Astrocyte (in vitro differentiated cells and primary cell): ENCODE measurements at regions not wholly inside any gene's neighbourhood (a gene's known extent, or its start where the extent isn't known, plus 50 kb on each side); places are given as distances from the start of the nearest gene placed in this dataset.

Experiments used
- DNase-seq: peaks from one replicate; pipeline ENCODE4 v3.0.0-alpha.2; 2010; ENCODE audit warnings: low read depth
- FAIRE-seq: peaks from 2 replicates; lab custom pipeline; 2011; peaks lifted over from hg19 to GRCh38; lab: Jason Lieb, UNC
- H2AFZ ChIP-seq: 2 replicates; pipeline ENCODE4 v1.6.0; 2012; ENCODE audit warnings: low read depth, low read length, inconsistent platforms
- H3K27ac ChIP-seq: 2 replicates; pipeline ENCODE4 v1.5.1; 2011; ENCODE audit warnings: low read depth, low read length, inconsistent platforms
- H3K27me3 ChIP-seq: 2 replicates; pipeline ENCODE4 v1.6.0; 2011; ENCODE audit warnings: low read length, inconsistent platforms; ENCODE audit not compliant: insufficient read depth
- H3K36me3 ChIP-seq: 2 replicates; pipeline ENCODE4 v1.5.1; 2011; ENCODE audit warnings: low read length, inconsistent platforms; ENCODE audit not compliant: insufficient read depth
- H3K4me1 ChIP-seq: 2 replicates; pipeline ENCODE4 v1.5.1; 2011; ENCODE audit warnings: low read length, inconsistent platforms; ENCODE audit not compliant: insufficient read depth
- H3K4me2 ChIP-seq: 2 replicates; pipeline ENCODE4 v1.6.0; 2012; ENCODE audit warnings: low read length, inconsistent platforms
- H3K4me3 ChIP-seq: 2 replicates; pipeline ENCODE4 v1.5.1; 2011; ENCODE audit warnings: low read depth, mild to moderate bottlenecking, low read length, inconsistent platforms; ENCODE audit not compliant: insufficient read depth
- H3K79me2 ChIP-seq: 2 replicates; pipeline ENCODE4 v1.6.0; 2012; ENCODE audit warnings: mild to moderate bottlenecking, low read length, inconsistent platforms; ENCODE audit not compliant: insufficient read depth
- H3K9ac ChIP-seq: 2 replicates; pipeline ENCODE4 v1.6.0; 2012; ENCODE audit warnings: mild to moderate bottlenecking, low read length, inconsistent platforms
- H3K9me3 ChIP-seq: 2 replicates; pipeline ENCODE4 v1.5.1; 2012; ENCODE audit warnings: low read depth, mild to moderate bottlenecking, low read length, inconsistent platforms; ENCODE audit not compliant: insufficient read depth
- H4K20me1 ChIP-seq: 2 replicates; pipeline ENCODE4 v1.6.0; 2012; ENCODE audit warnings: low read length, inconsistent platforms; ENCODE audit not compliant: insufficient read depth
- H3K27ac Mint-ChIP-seq: one replicate; pipeline ENCODE4 v1.8.0; 2021; ENCODE audit warnings: mild to moderate bottlenecking, mixed read lengths; ENCODE audit not compliant: unreplicated experiment
- H3K27me3 Mint-ChIP-seq: one replicate; pipeline ENCODE4 v1.8.0; 2021; ENCODE audit warnings: low read depth, mixed read lengths; ENCODE audit not compliant: unreplicated experiment
- H3K36me3 Mint-ChIP-seq: one replicate; pipeline ENCODE4 v1.8.0; 2021; ENCODE audit warnings: low read depth, mixed read lengths; ENCODE audit not compliant: unreplicated experiment
- H3K4me1 Mint-ChIP-seq: one replicate; pipeline ENCODE4 v1.8.0; 2021; ENCODE audit warnings: low read depth, mixed read lengths; ENCODE audit not compliant: unreplicated experiment
- H3K4me3 Mint-ChIP-seq: one replicate; pipeline ENCODE4 v1.8.0; 2021; ENCODE audit warnings: mild to moderate bottlenecking, moderate library complexity, mixed read lengths; ENCODE audit not compliant: unreplicated experiment
- H3K9me3 Mint-ChIP-seq: one replicate; pipeline ENCODE4 v1.8.0; 2021; ENCODE audit warnings: mild to moderate bottlenecking, mixed read lengths; ENCODE audit not compliant: unreplicated experiment
- CTCF ChIP-seq: IDR thresholded peaks from 2 replicates; pipeline ENCODE4 v1.5.1; 2011; ENCODE audit warnings: low read depth, mild to moderate bottlenecking, inconsistent platforms, low read length, moderate library complexity; ENCODE audit not compliant: insufficient read depth
- EZH2 ChIP-seq: IDR thresholded peaks from 2 replicates; pipeline ENCODE4 v1.6.1; 2012; ENCODE audit warnings: mild to moderate bottlenecking, low read length, inconsistent platforms; ENCODE audit not compliant: insufficient read depth

GRCh38 chrY:7730664-7731063, 819.1 kb upstream of the AMELY start:
- H3K36me3 Mint-ChIP-seq, result no peaks in the 10 kb centered on the region
- H3K9me3 ChIP-seq, result no peaks in the 10 kb centered on the region
- no peak overlapping the region for H2AFZ ChIP-seq
- no peak overlapping the region for H3K4me2 ChIP-seq
- no peaks in the 10 kb centered on the region for H3K36me3 ChIP-seq
- H3K27me3 Mint-ChIP-seq, result no peaks in the 10 kb centered on the region
- H3K9me3 Mint-ChIP-seq, result no peaks in the 10 kb centered on the region
- peaks cover 7% of the 10 kb centered on the region for H3K4me1 Mint-ChIP-seq
- no peak overlapping the region for H3K27ac Mint-ChIP-seq
- TF ChIP-seq EZH2 (no peak), CTCF (no peak)
- no peaks in the 10 kb centered on the region for H3K27me3 ChIP-seq
- H3K4me3 Mint-ChIP-seq, result no peak overlapping the region
- no peaks in the 10 kb centered on the region for H4K20me1 ChIP-seq
- no peak overlapping the region for H3K27ac ChIP-seq
- H3K4me3 ChIP-seq, result no peak overlapping the region
- FAIRE-seq (no peak), DNase-seq (no peak)
- no peaks in the 10 kb centered on the region for H3K4me1 ChIP-seq
- no peaks in the 10 kb centered on the region for H3K79me2 ChIP-seq
- H3K9ac ChIP-seq, result no peak overlapping the region

GRCh38 chrY:7730071-7730470, 818.5 kb upstream of the AMELY start:
- Mint-ChIP-seq H3K36me3 (no peaks in the 10 kb centered on the region), H3K4me3 (no peak overlapping the region), H3K4me1 (peaks cover 7% of the 10 kb centered on the region), H3K27ac (no peak overlapping the region), H3K9me3 (no peaks in the 10 kb centered on the region), H3K27me3 (no peaks in the 10 kb centered on the region)
- Histone ChIP-seq H3K27me3 (no peaks in the 10 kb centered on the region), H3K4me3 (no peak overlapping the region), H3K79me2 (no peaks in the 10 kb centered on the region), H3K27ac (no peak overlapping the region), H3K4me2 (no peak overlapping the region), H3K9me3 (no peaks in the 10 kb centered on the region), H3K9ac (no peak overlapping the region), H3K36me3 (no peaks in the 10 kb centered on the region), H4K20me1 (no peaks in the 10 kb centered on the region), H2AFZ (no peak overlapping the region), H3K4me1 (no peaks in the 10 kb centered on the region)
- no peak for FAIRE-seq
- TF ChIP-seq EZH2, result no peak
- TF ChIP-seq CTCF, result no peak
- no peak for DNase-seq

GRCh38 chrY:7729318-7730011, 817.9 kb upstream of the AMELY start:
- Mint-ChIP-seq H3K27ac (no peak overlapping the region), H3K4me1 (peaks cover 8% of the 10 kb centered on the region), H3K27me3 (no peaks in the 10 kb centered on the region), H3K4me3 (no peak overlapping the region), H3K9me3 (no peaks in the 10 kb centered on the region), H3K36me3 (no peaks in the 10 kb centered on the region)
- Histone ChIP-seq H3K4me2 (no peak overlapping the region), H3K36me3 (no peaks in the 10 kb centered on the region), H3K4me3 (no peak overlapping the region), H3K9me3 (no peaks in the 10 kb centered on the region), H3K79me2 (no peaks in the 10 kb centered on the region), H3K27ac (no peak overlapping the region), H3K27me3 (no peaks in the 10 kb centered on the region), H3K4me1 (no peaks in the 10 kb centered on the region), H4K20me1 (no peaks in the 10 kb centered on the region), H3K9ac (no peak overlapping the region), H2AFZ (no peak overlapping the region)
- FAIRE-seq (no peak), DNase-seq (no peak)
- TF ChIP-seq CTCF (no peak), EZH2 (no peak)
